ENCODE measurements at regions not wholly inside any gene's neighbourhood (a gene's known extent, or its start where the extent isn't known, plus 50 kb on each side); places are given as distances from the start of the nearest gene placed in this dataset.

DNA sequence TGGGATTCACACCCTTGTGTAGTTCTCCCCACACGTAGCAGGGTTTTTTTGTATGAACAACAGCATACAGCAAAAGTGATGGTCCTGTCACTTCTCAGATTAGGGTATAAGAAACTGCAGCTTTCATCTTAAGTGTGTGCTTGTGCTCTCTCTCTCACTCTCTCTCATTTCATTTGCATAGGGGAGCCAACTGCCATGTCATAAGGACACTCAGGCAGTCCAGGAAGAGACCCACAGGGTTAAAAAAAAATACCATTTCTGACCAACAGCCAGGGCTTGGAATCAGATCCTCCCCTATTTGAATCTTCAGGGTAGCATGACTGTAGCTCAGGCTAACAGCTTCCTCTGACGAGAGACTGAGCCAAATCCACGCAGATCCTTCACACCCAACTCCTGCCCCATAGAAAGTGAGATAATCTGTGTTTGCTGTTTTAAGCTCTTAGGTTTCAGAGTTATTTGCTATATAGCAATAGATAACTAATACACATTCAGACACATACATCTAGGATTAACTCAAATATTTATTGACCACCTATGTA is 331.2 kb downstream of the PAPSS1 start:
- TF ChIP-seq, protein P1, sequence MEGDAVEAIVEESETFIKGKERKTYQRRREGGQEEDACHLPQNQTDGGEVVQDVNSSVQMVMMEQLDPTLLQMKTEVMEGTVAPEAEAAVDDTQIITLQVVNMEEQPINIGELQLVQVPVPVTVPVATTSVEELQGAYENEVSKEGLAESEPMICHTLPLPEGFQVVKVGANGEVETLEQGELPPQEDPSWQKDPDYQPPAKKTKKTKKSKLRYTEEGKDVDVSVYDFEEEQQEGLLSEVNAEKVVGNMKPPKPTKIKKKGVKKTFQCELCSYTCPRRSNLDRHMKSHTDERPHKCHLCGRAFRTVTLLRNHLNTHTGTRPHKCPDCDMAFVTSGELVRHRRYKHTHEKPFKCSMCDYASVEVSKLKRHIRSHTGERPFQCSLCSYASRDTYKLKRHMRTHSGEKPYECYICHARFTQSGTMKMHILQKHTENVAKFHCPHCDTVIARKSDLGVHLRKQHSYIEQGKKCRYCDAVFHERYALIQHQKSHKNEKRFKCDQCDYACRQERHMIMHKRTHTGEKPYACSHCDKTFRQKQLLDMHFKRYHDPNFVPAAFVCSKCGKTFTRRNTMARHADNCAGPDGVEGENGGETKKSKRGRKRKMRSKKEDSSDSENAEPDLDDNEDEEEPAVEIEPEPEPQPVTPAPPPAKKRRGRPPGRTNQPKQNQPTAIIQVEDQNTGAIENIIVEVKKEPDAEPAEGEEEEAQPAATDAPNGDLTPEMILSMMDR (IDR thresholded peaks at IDR 0.05; ENCODE audit: unreplicated experiment), result no peak
- no peak overlapping the region for H3K27ac Mint-ChIP-seq (ENCODE audit: unreplicated experiment)
- H3K4me1 Mint-ChIP-seq (ENCODE audit: unreplicated experiment), result no peaks in the 10 kb centered on the region
- H3K36me3 Mint-ChIP-seq (ENCODE audit: low read depth, unreplicated experiment), result no peaks in the 10 kb centered on the region
- H3K4me3 Mint-ChIP-seq (ENCODE audit: unreplicated experiment), result no peak overlapping the region
- no peak for DNase-seq (ENCODE audit: low spot score)
- H3K27me3 Mint-ChIP-seq (ENCODE audit: unreplicated experiment), result no peaks in the 10 kb centered on the region
- no peaks in the 10 kb centered on the region for H3K9me3 Mint-ChIP-seq (ENCODE audit: unreplicated experiment)

- H3K4me1 Mint-ChIP-seq (ENCODE audit: unreplicated experiment), result no peaks in the 10 kb centered on the region
- peaks cover 1% of the 10 kb centered on the region for H3K27me3 Mint-ChIP-seq (ENCODE audit: unreplicated experiment)
- no peak overlapping the region for H3K27ac Mint-ChIP-seq (ENCODE audit: unreplicated experiment)
- H3K4me3 Mint-ChIP-seq (ENCODE audit: unreplicated experiment), result no peak overlapping the region
- no peaks in the 10 kb centered on the region for H3K9me3 Mint-ChIP-seq (ENCODE audit: unreplicated experiment)
- TF ChIP-seq, protein P1 (IDR thresholded peaks at IDR 0.05; ENCODE audit: unreplicated experiment), result no peak
- no peak for DNase-seq (ENCODE audit: low spot score)
- H3K36me3 Mint-ChIP-seq (ENCODE audit: low read depth, unreplicated experiment), result no peaks in the 10 kb centered on the region
Measured at GRCh38 chr4:107380836-107381438, 339.1 kb downstream of the PAPSS1 start.

- Mint-ChIP-seq H3K27me3 (ENCODE audit: unreplicated experiment) (peaks cover 1% of the 10 kb centered on the region), H3K4me1 (ENCODE audit: unreplicated experiment) (no peaks in the 10 kb centered on the region), H3K9me3 (ENCODE audit: unreplicated experiment) (no peaks in the 10 kb centered on the region), H3K36me3 (ENCODE audit: low read depth, unreplicated experiment) (no peaks in the 10 kb centered on the region), H3K4me3 (ENCODE audit: unreplicated experiment) (no peak overlapping the region), H3K27ac (ENCODE audit: unreplicated experiment) (no peak overlapping the region)
- TF ChIP-seq, protein P1 (IDR thresholded peaks at IDR 0.05; ENCODE audit: unreplicated experiment), result no peak
- DNase-seq (ENCODE audit: low spot score), result no peak
Measured at GRCh38 chr4:107380190-107380589, 339.8 kb downstream of the PAPSS1 start.

GRCh38 chr4:107379054-107379869 is 340.8 kb downstream of the PAPSS1 start:
- no peak for DNase-seq (ENCODE audit: low spot score)

More at GRCh38 chr4:107379054-107379869, 340.8 kb downstream of the PAPSS1 start:
- H3K27ac Mint-ChIP-seq (ENCODE audit: unreplicated experiment), result peak overlapping the region; percentile 0
- no peak overlapping the region for H3K4me3 Mint-ChIP-seq (ENCODE audit: unreplicated experiment)
- no peaks in the 10 kb centered on the region for H3K4me1 Mint-ChIP-seq (ENCODE audit: unreplicated experiment)
- TF ChIP-seq, protein P1 (IDR thresholded peaks at IDR 0.05; ENCODE audit: unreplicated experiment), result no peak
- H3K27me3 Mint-ChIP-seq (ENCODE audit: unreplicated experiment), result peaks cover 1% of the 10 kb centered on the region
- H3K9me3 Mint-ChIP-seq (ENCODE audit: unreplicated experiment), result no peaks in the 10 kb centered on the region
- H3K36me3 Mint-ChIP-seq (ENCODE audit: low read depth, unreplicated experiment), result no peaks in the 10 kb centered on the region

Data from endothelial cell (in vitro differentiated cells).